NT2/D1 (cell line): ENCODE measurements at regions not wholly inside any gene's neighbourhood (a gene's known extent, or its start where the extent isn't known, plus 50 kb on each side); places are given as distances from the start of the nearest gene placed in this dataset.

Source experiments
- DNase-seq: peaks from one replicate; pipeline ENCODE4 v3.0.0-alpha.2; 2011; ENCODE audit warnings: low read depth, low spot score
- H3K27me3 ChIP-seq: 2 replicates; pipeline ENCODE4 v1.6.0; 2011; ENCODE audit warnings: mild to moderate bottlenecking; ENCODE audit not compliant: insufficient read length, insufficient read depth
- H3K36me3 ChIP-seq: 2 replicates; pipeline ENCODE4 v1.6.1; 2011; ENCODE audit warnings: mild to moderate bottlenecking, low read length, mixed read lengths; ENCODE audit not compliant: insufficient read depth, insufficient read length
- H3K4me1 ChIP-seq: 2 replicates; pipeline ENCODE4 v1.5.1; 2011; ENCODE audit not compliant: insufficient read depth, insufficient read length
- H3K4me3 ChIP-seq: 2 replicates; pipeline ENCODE4 v1.5.1; 2011; ENCODE audit warnings: low read depth; ENCODE audit not compliant: insufficient read length
- H3K9ac ChIP-seq: 2 replicates; pipeline ENCODE4 v1.6.0; 2011; ENCODE audit warnings: low read depth; ENCODE audit not compliant: insufficient read length
- H3K9me3 ChIP-seq: 2 replicates; pipeline ENCODE4 v1.5.1; 2011; ENCODE audit warnings: mild to moderate bottlenecking, low read length; ENCODE audit not compliant: insufficient read depth
- SUZ12 ChIP-seq: IDR thresholded peaks from 2 replicates; pipeline ENCODE4 v1.6.1; 2011; ENCODE audit not compliant: insufficient read length, insufficient read depth; ENCODE audit errors: extremely low read depth
- YY1 ChIP-seq: IDR thresholded peaks from 2 replicates; pipeline ENCODE4 v1.6.1; 2011; ENCODE audit not compliant: insufficient read length, insufficient read depth
- ZNF274 ChIP-seq: IDR thresholded peaks from 2 replicates; pipeline ENCODE4 v1.6.1; 2011; ENCODE audit warnings: mild to moderate bottlenecking, low read depth, low read length

DNA sequence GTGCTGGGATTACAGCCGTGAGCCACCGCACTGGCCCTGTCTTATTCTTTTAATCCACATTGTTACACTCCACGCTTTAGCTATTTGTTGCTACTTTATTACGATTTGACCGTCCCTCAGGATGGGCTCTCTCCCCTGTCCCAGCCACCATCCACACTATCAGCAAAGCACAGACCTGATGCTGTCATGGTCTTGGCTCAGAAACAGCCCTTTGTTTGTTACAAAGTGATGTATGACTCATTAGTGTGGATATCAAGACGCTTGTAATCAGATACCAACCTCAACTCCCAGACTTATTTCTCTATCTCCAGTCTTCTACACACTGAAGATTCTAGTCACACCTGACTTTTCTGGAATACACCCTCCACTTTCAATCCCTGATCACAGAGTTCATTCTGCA is 84.6 kb upstream of the FREM2 start:
- Histone ChIP-seq H3K36me3 (no peaks in the 10 kb centered on the region), H3K9me3 (no peaks in the 10 kb centered on the region)

DNA sequence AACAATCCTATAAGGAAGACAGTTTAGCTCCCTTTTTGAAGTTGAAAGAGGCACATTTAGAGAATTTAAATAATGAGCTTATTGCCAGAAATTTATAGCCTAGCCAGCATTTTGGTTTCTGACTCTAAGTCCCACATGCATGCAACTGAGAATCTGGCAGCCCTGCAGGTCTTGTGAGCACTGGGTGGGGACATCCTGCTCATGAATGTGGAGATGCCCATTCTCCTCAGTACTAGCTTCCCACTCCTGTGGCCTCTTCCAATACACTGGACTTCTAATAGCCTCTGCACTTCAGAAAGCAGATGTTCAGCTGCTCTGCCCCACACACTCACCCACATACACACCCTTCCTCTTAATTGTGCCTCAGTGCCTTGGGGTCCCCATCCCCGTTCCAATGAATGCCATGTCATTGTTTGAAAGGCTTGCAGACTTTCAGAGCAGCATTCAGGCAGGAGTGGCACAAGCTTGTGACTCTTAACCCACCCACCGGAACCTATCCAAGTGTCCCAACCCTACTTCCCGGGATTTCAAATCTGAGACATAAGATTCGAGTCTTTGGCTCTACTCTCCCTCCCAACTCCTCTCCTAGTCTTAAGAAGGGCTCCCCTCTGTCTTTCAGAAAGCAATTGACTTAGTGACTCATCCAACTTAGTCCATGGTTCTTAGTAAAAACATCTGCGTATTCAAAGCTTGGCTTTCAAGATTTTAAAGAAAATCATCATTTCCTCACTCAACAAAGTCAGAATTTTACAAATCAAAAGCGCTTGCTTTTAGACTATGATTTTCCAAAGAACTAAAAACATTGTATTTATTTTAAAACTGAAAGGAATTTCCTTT is 80.0 kb upstream of the FREM2 start:
- Histone ChIP-seq H3K4me3 (no peak overlapping the region), H3K4me1 (peaks cover 3% of the 10 kb centered on the region), H3K36me3 (no peaks in the 10 kb centered on the region), H3K9ac (no peak overlapping the region), H3K9me3 (no peaks in the 10 kb centered on the region), H3K27me3 (no peaks in the 10 kb centered on the region)
- no peak for DNase-seq
- TF ChIP-seq YY1: no peak
- no peak for TF ChIP-seq ZNF274
- TF ChIP-seq SUZ12: no peak

More for the DNA sequence above, 84.6 kb upstream of the FREM2 start:
- Histone ChIP-seq H3K9ac (no peak overlapping the region), H3K4me1 (peaks cover 3% of the 10 kb centered on the region), H3K27me3 (no peaks in the 10 kb centered on the region), H3K4me3 (no peak overlapping the region)
- no peak for DNase-seq
- no peak for TF ChIP-seq YY1
- no peak for TF ChIP-seq SUZ12
- no peak for TF ChIP-seq ZNF274

DNA sequence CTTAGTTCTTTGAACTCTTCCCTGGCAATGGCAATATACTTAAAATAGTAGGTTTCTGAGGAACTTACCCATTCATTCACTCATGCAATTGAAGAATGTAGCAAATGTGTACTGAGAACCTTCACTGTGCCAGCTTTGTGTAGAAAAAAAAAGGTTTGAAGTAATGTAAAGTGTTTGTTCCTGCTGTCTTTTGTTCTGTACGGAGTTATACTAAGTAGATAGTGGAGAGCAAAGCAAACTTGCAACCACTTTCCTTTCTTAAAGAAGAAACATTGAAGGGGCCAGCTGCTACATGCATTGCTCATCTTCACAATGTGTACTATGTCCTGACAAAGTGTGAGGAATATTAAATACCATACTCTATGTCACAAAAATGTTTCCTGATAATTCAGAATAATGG is 68.9 kb upstream of the FREM2 start:
- Histone ChIP-seq H3K9ac (no peak overlapping the region), H3K9me3 (no peaks in the 10 kb centered on the region), H3K36me3 (no peaks in the 10 kb centered on the region), H3K4me3 (no peak overlapping the region), H3K27me3 (no peaks in the 10 kb centered on the region), H3K4me1 (no peaks in the 10 kb centered on the region)
- DNase-seq: no peak
- no peak for TF ChIP-seq YY1
- TF ChIP-seq ZNF274: no peak
- no peak for TF ChIP-seq SUZ12

DNA sequence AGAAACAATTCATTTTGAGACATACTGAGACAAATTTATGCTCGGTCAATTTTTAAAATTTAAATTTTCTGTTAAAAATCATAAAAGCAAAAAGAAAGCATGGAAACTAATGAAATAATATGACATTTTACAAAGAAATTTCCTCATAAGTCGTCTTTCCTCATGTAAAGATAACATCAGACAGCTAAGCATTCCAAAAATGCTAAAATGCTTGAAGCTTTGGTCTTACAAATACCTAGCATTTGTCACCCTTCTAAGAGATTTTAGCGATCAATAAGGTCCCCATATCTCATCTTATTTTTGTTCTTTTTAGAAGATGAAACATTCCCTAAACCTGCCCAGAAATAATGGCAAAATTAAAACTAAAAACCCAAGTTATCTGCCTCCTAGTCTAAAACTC is 68.5 kb upstream of the FREM2 start:
- Histone ChIP-seq H3K27me3 (no peaks in the 10 kb centered on the region), H3K4me3 (no peak overlapping the region), H3K9me3 (no peaks in the 10 kb centered on the region), H3K9ac (no peak overlapping the region), H3K4me1 (no peaks in the 10 kb centered on the region), H3K36me3 (no peaks in the 10 kb centered on the region)
- TF ChIP-seq ZNF274: no peak
- TF ChIP-seq SUZ12: no peak
- TF ChIP-seq YY1: no peak
- DNase-seq: no peak

DNA sequence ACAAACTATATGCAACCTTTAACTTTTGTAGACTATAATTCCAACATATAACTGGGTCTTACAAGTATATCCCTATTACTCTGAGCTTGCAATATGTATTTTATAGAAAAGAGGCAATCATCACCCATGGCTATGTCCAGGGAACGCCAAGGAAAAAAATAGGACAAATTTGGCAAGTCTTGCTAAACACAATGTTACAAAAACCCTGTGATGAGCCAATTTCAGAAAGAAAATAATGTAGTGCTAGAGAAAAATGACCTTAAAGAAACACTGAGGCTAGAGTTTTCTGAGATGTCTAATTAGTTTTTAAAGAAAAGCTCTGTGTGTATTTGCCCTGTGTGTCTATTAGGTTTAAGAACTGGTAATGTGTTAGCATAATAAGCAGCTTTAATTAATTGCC is 68.0 kb upstream of the FREM2 start:
- no peak overlapping the region for H3K4me3 ChIP-seq
- no peak for TF ChIP-seq YY1
- no peak for TF ChIP-seq SUZ12
- no peak for TF ChIP-seq ZNF274
- no peaks in the 10 kb centered on the region for H3K9me3 ChIP-seq
- DNase-seq: no peak
- no peaks in the 10 kb centered on the region for H3K4me1 ChIP-seq
- no peaks in the 10 kb centered on the region for H3K36me3 ChIP-seq
- no peak overlapping the region for H3K9ac ChIP-seq
- H3K27me3 ChIP-seq: no peaks in the 10 kb centered on the region

DNA sequence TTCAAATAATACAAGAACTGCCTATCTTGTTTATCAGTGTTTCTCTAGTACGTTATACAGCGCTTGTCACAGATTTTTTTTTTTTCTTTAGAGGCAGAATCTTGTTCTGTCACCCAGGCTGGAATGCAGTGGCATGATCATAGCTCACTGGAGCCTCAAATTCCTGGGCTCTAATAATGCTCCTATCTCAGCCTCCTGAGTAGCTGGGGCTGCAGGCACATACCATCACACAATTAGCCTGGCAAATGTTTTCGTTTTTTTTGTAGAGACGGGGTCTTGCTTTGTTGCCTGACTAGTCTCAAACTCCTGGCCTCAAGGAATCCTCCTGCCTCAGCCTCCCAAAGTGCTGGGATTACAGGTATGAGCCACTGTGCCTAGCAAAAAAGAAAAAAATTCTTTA is 66.0 kb upstream of the FREM2 start:
- H3K4me3 ChIP-seq: no peak overlapping the region

DNA sequence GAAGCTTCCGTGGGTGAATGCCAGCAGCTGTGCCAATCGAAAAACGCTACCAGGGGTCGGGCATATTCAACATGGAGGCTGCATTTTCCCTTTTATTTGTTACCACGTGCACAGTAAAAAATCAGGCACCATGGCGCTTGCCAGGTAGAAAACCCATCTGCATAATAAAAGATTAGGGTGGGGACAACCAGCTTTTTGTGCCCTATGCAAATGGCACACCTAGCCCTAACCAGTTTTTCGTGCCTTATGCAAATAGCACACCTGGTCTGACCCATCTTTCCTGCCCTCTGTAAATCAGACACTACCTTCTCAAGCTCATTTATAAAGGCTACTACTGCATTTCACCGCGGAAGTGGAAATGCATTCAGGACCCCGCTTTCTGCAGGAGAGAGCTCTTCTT is 62.1 kb upstream of the FREM2 start:
- Histone ChIP-seq H3K4me3 (no peak overlapping the region), H3K36me3 (no peaks in the 10 kb centered on the region), H3K9me3 (no peaks in the 10 kb centered on the region), H3K27me3 (no peaks in the 10 kb centered on the region), H3K4me1 (no peaks in the 10 kb centered on the region), H3K9ac (no peak overlapping the region)
- no peak for DNase-seq
- no peak for TF ChIP-seq ZNF274

More for the DNA sequence above, 66.0 kb upstream of the FREM2 start:
- no peak for TF ChIP-seq SUZ12
- TF ChIP-seq YY1: no peak
- no peak for TF ChIP-seq ZNF274
- Histone ChIP-seq H3K9me3 (no peaks in the 10 kb centered on the region), H3K36me3 (no peaks in the 10 kb centered on the region), H3K9ac (no peak overlapping the region), H3K4me1 (no peaks in the 10 kb centered on the region), H3K27me3 (no peaks in the 10 kb centered on the region)
- no peak for DNase-seq

DNA sequence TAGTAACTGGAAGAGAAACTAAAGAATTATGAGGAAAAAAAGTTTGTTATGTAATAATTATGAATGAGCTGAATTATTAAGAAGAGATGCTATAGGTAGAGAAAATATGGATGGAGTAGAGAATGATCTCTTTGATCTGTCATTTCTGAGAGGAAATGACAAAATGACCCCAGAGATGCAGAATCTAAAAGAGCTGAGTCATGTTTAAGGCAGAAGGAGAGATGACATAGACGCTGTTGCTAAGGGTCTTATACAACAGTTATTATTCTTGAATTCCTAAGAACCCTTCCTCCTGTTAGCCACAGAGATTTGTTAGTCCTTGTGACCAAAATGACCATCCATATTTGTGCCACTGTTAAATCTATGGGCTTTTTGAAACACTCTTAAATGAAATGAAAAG is 58.3 kb upstream of the FREM2 start:
- Histone ChIP-seq H3K9me3 (no peaks in the 10 kb centered on the region), H3K27me3 (no peaks in the 10 kb centered on the region), H3K4me3 (no peak overlapping the region), H3K36me3 (no peaks in the 10 kb centered on the region), H3K4me1 (no peaks in the 10 kb centered on the region), H3K9ac (no peak overlapping the region)
- no peak for DNase-seq
- TF ChIP-seq SUZ12: no peak
- no peak for TF ChIP-seq YY1
- TF ChIP-seq ZNF274: no peak
